GM12875 (cell line): ENCODE measurements at regions not wholly inside any gene's neighbourhood (a gene's known extent, or its start where the extent isn't known, plus 50 kb on each side); places are given as distances from the start of the nearest gene placed in this dataset.

ENCODE experiments used
- H3K4me3 ChIP-seq: one replicate; pipeline ENCODE4 v1.5.1; 2011; ENCODE audit warnings: low read depth, low read length, control low read depth
- CTCF ChIP-seq: IDR thresholded peaks from 2 replicates; pipeline ENCODE4 v1.5.1; 2011; ENCODE audit warnings: low read depth, mild to moderate bottlenecking, control low read depth, inconsistent platforms, low read length, moderate library complexity, borderline replicate concordance; ENCODE audit not compliant: insufficient read depth

GRCh38 chr4:22094217-22094616 is 145.6 kb upstream of the KCNIP4 start:
- no peak overlapping the region for H3K4me3 ChIP-seq
- TF ChIP-seq CTCF = no peak

GRCh38 chr4:22093126-22093525 is 144.6 kb upstream of the KCNIP4 start:
- no peak for TF ChIP-seq CTCF
- no peak overlapping the region for H3K4me3 ChIP-seq

- TF ChIP-seq CTCF = no peak
- H3K4me3 ChIP-seq = no peak overlapping the region
Measured at GRCh38 chr4:22091906-22092305, 143.3 kb upstream of the KCNIP4 start.

GRCh38 chr4:22091352-22091717 is 142.8 kb upstream of the KCNIP4 start:
- no peak overlapping the region for H3K4me3 ChIP-seq
- no peak for TF ChIP-seq CTCF

- TF ChIP-seq CTCF = no peak
- H3K4me3 ChIP-seq = no peak overlapping the region
Measured at GRCh38 chr4:22090661-22091351, 142.2 kb upstream of the KCNIP4 start.

GRCh38 chr4:22077571-22077970 is 129.0 kb upstream of the KCNIP4 start:
- H3K4me3 ChIP-seq = no peak overlapping the region
- TF ChIP-seq CTCF = no peak

GRCh38 chr4:22072726-22073125 is 124.2 kb upstream of the KCNIP4 start:
- H3K4me3 ChIP-seq = no peak overlapping the region
- TF ChIP-seq CTCF = no peak
